GM23338 (cell line): ENCODE measurements at regions not wholly inside any gene's neighbourhood (a gene's known extent, or its start where the extent isn't known, plus 50 kb on each side); places are given as distances from the start of the nearest gene placed in this dataset.

ENCODE experiments used
- CREB1 ChIP-seq: fragments of 250-450 bp; sonication (Bioruptor Pico); IDR thresholded peaks from 2 replicates; pipeline ENCODE4 v1.5.0; 2020; ENCODE audit warnings: low read depth, mild to moderate bottlenecking, moderate library complexity
- EZH2 ChIP-seq: fragments of 200-600 bp; sonication (generic); IDR thresholded peaks from one replicate; pipeline ENCODE4 v1.8.0; 2017; ENCODE audit warnings: antibody characterized with exemption, mild to moderate bottlenecking, low read depth; ENCODE audit not compliant: unreplicated experiment
- EZH2phosphoT487 ChIP-seq: fragments of 200-600 bp; sonication (generic); IDR thresholded peaks from one replicate; pipeline ENCODE4 v1.8.1; 2018; ENCODE audit warnings: antibody characterized with exemption; ENCODE audit not compliant: unreplicated experiment
- JUNB ChIP-seq: IDR thresholded peaks from one replicate; pipeline ENCODE4 v1.6.1; 2016; ENCODE audit warnings: antibody characterized with exemption; ENCODE audit not compliant: unreplicated experiment
- NANOG ChIP-seq: IDR thresholded peaks from 2 replicates; pipeline ENCODE4 v1.6.1; 2016; ENCODE audit warnings: antibody characterized with exemption, borderline replicate concordance
- POLR2AphosphoS5 ChIP-seq: IDR thresholded peaks from 2 replicates; pipeline ENCODE4 v1.6.1; 2016; ENCODE audit warnings: antibody characterized with exemption, low read depth
- STAT1 ChIP-seq: IDR thresholded peaks from one replicate; pipeline ENCODE4 v1.6.1; 2016; ENCODE audit warnings: antibody characterized with exemption; ENCODE audit not compliant: unreplicated experiment
- ZNF114 ChIP-seq: fragments of 250-450 bp; sonication (Bioruptor Pico); IDR thresholded peaks from 2 replicates; pipeline ENCODE4 v1.5.0; 2020; ENCODE audit warnings: mild to moderate bottlenecking, moderate library complexity
- ZNF331 ChIP-seq: fragments of 250-450 bp; sonication (Bioruptor Pico); IDR thresholded peaks from 2 replicates; pipeline ENCODE4 v1.5.0; 2020; ENCODE audit warnings: low read depth, mild to moderate bottlenecking, moderate library complexity
- TF ChIP-seq, protein P1 (sequence below): fragments of 250-450 bp; sonication (Bioruptor Pico); IDR thresholded peaks from 2 replicates; pipeline ENCODE4 v1.5.0; 2020; ENCODE audit warnings: mild to moderate bottlenecking, moderate library complexity
- TF ChIP-seq, protein P2 (sequence below), 2 experiments: fragments of 200-600 bp in 1 of 2; sonication (generic) in 1 of 2; conservative IDR thresholded peaks; 2 replicates each; pipeline versions ENCODE4 v1.5.1 to v1.6.1; 2016 to 2017; ENCODE audit warnings: antibody characterized with exemption in 2 of 2, low read depth in 2 of 2, mild to moderate bottlenecking in 2 of 2, moderate library complexity in 1 of 2
- TF ChIP-seq, protein P3 (sequence below): IDR thresholded peaks from one replicate; pipeline ENCODE4 v1.6.1; 2018; ENCODE audit warnings: antibody characterized with exemption; ENCODE audit not compliant: unreplicated experiment
- TF ChIP-seq, protein P4 (sequence below): IDR thresholded peaks from 2 replicates; pipeline ENCODE4 v1.6.1; 2016; ENCODE audit warnings: antibody characterized with exemption

DNA sequence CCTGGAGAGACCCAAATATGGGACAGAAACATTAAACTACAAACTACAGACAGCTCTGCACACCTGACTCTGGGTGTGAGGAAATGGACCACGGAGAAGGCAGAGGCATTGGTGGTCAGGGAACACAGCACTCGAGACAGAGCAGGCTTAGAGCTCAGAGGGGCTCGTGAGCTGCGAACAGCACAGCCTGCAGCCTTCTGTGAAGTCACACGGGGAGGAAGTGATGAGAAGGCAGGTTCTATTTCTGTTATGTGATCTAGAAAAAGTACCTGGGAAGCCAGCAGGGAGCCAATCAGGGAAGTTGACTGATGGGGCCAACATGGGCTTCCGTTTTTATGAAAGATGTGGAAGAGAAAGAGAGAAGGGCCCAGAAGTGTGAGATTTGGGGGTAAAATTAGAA lies 88.9 kb upstream of the SNAP25 start:
- TF ChIP-seq, protein P1, sequence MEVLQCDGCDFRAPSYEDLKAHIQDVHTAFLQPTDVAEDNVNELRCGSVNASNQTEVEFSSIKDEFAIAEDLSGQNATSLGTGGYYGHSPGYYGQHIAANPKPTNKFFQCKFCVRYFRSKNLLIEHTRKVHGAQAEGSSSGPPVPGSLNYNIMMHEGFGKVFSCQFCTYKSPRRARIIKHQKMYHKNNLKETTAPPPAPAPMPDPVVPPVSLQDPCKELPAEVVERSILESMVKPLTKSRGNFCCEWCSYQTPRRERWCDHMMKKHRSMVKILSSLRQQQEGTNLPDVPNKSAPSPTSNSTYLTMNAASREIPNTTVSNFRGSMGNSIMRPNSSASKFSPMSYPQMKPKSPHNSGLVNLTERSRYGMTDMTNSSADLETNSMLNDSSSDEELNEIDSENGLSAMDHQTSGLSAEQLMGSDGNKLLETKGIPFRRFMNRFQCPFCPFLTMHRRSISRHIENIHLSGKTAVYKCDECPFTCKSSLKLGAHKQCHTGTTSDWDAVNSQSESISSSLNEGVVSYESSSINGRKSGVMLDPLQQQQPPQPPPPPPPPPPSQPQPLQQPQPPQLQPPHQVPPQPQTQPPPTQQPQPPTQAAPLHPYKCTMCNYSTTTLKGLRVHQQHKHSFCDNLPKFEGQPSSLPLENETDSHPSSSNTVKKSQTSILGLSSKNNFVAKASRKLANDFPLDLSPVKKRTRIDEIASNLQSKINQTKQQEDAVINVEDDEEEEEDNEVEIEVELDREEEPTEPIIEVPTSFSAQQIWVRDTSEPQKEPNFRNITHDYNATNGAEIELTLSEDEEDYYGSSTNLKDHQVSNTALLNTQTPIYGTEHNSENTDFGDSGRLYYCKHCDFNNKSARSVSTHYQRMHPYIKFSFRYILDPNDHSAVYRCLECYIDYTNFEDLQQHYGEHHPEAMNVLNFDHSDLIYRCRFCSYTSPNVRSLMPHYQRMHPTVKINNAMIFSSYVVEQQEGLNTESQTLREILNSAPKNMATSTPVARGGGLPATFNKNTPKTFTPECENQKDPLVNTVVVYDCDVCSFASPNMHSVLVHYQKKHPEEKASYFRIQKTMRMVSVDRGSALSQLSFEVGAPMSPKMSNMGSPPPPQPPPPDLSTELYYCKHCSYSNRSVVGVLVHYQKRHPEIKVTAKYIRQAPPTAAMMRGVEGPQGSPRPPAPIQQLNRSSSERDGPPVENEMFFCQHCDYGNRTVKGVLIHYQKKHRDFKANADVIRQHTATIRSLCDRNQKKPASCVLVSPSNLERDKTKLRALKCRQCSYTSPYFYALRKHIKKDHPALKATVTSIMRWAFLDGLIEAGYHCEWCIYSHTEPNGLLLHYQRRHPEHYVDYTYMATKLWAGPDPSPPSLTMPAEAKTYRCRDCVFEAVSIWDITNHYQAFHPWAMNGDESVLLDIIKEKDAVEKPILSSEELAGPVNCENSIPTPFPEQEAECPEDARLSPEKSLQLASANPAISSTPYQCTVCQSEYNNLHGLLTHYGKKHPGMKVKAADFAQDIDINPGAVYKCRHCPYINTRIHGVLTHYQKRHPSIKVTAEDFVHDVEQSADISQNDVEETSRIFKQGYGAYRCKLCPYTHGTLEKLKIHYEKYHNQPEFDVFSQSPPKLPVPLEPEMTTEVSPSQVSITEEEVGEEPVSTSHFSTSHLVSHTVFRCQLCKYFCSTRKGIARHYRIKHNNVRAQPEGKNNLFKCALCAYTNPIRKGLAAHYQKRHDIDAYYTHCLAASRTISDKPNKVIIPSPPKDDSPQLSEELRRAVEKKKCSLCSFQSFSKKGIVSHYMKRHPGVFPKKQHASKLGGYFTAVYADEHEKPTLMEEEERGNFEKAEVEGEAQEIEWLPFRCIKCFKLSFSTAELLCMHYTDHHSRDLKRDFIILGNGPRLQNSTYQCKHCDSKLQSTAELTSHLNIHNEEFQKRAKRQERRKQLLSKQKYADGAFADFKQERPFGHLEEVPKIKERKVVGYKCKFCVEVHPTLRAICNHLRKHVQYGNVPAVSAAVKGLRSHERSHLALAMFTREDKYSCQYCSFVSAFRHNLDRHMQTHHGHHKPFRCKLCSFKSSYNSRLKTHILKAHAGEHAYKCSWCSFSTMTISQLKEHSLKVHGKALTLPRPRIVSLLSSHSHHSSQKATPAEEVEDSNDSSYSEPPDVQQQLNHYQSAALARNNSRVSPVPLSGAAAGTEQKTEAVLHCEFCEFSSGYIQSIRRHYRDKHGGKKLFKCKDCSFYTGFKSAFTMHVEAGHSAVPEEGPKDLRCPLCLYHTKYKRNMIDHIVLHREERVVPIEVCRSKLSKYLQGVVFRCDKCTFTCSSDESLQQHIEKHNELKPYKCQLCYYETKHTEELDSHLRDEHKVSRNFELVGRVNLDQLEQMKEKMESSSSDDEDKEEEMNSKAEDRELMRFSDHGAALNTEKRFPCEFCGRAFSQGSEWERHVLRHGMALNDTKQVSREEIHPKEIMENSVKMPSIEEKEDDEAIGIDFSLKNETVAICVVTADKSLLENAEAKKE (CRISPR knock-in tag) = no peak
- TF ChIP-seq, protein P2, sequence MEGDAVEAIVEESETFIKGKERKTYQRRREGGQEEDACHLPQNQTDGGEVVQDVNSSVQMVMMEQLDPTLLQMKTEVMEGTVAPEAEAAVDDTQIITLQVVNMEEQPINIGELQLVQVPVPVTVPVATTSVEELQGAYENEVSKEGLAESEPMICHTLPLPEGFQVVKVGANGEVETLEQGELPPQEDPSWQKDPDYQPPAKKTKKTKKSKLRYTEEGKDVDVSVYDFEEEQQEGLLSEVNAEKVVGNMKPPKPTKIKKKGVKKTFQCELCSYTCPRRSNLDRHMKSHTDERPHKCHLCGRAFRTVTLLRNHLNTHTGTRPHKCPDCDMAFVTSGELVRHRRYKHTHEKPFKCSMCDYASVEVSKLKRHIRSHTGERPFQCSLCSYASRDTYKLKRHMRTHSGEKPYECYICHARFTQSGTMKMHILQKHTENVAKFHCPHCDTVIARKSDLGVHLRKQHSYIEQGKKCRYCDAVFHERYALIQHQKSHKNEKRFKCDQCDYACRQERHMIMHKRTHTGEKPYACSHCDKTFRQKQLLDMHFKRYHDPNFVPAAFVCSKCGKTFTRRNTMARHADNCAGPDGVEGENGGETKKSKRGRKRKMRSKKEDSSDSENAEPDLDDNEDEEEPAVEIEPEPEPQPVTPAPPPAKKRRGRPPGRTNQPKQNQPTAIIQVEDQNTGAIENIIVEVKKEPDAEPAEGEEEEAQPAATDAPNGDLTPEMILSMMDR (conservative IDR thresholded peaks at IDR 0.05; ENCODE audit: low read depth in 2 of 2) = no peak
- TF ChIP-seq, protein P3, sequence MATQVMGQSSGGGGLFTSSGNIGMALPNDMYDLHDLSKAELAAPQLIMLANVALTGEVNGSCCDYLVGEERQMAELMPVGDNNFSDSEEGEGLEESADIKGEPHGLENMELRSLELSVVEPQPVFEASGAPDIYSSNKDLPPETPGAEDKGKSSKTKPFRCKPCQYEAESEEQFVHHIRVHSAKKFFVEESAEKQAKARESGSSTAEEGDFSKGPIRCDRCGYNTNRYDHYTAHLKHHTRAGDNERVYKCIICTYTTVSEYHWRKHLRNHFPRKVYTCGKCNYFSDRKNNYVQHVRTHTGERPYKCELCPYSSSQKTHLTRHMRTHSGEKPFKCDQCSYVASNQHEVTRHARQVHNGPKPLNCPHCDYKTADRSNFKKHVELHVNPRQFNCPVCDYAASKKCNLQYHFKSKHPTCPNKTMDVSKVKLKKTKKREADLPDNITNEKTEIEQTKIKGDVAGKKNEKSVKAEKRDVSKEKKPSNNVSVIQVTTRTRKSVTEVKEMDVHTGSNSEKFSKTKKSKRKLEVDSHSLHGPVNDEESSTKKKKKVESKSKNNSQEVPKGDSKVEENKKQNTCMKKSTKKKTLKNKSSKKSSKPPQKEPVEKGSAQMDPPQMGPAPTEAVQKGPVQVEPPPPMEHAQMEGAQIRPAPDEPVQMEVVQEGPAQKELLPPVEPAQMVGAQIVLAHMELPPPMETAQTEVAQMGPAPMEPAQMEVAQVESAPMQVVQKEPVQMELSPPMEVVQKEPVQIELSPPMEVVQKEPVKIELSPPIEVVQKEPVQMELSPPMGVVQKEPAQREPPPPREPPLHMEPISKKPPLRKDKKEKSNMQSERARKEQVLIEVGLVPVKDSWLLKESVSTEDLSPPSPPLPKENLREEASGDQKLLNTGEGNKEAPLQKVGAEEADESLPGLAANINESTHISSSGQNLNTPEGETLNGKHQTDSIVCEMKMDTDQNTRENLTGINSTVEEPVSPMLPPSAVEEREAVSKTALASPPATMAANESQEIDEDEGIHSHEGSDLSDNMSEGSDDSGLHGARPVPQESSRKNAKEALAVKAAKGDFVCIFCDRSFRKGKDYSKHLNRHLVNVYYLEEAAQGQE = no peak
- no peak for TF ChIP-seq EZH2
- no peak for TF ChIP-seq POLR2AphosphoS5
- TF ChIP-seq, protein P4, sequence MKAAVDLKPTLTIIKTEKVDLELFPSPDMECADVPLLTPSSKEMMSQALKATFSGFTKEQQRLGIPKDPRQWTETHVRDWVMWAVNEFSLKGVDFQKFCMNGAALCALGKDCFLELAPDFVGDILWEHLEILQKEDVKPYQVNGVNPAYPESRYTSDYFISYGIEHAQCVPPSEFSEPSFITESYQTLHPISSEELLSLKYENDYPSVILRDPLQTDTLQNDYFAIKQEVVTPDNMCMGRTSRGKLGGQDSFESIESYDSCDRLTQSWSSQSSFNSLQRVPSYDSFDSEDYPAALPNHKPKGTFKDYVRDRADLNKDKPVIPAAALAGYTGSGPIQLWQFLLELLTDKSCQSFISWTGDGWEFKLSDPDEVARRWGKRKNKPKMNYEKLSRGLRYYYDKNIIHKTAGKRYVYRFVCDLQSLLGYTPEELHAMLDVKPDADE = no peak
- TF ChIP-seq EZH2phosphoT487 = no peak
- TF ChIP-seq CREB1 (CRISPR knock-in tag) = no peak
- no peak for TF ChIP-seq JUNB
- TF ChIP-seq NANOG = no peak
- no peak for TF ChIP-seq ZNF331 (CRISPR knock-in tag)
- no peak for TF ChIP-seq ZNF114 (CRISPR knock-in tag)
- TF ChIP-seq STAT1 = no peak
